CD4-positive, alpha-beta T cell treated with Interleukin-17A for 4 hours (primary cell): ENCODE measurements at regions not wholly inside any gene's neighbourhood (a gene's known extent, or its start where the extent isn't known, plus 50 kb on each side); places are given as distances from the start of the nearest gene placed in this dataset.

Experiments used
- DNase-seq: peaks from one replicate; pipeline ENCODE4 v3.0.0-alpha.2; 2020; ENCODE audit warnings: mixed read lengths

DNA sequence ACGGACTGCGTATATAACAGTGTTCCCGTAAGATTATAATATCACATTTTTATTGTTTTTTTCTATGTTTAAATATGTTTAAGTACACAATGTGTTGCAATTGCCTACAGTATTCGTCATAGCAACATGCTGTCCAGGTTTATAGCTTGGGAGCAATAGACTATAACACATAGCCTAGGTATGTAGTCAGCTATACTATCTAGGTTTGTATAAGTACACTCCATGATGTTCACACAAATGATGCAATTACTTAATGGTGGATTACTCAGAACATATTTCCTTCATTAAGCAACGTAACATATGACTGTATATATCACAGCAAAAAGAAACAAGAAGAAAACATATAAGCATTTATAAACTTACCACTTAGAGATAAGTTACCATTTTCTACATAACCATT, 160.0 kb downstream of the CBLN1 start:
- no peak for DNase-seq

DNA sequence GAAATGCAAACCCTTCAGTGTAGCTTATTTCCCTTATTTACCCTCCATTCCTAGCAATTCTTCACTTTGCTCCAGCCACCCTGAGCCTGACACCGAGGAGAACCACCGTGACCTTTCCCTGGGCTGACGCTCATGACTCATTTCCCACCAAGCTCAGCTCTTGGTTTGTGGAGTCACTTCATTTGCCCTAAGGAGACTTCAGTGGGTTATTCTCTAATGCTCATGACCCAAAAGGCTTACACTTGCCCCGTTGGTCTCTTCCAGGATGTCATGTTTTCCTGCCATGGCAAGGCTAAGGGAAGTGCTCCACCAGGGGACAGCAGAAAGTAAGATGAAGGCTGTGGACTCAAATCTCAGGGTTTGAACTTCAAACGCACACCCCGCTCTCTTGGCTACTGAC, 161.0 kb downstream of the CBLN1 start:
- no peak for DNase-seq

DNA sequence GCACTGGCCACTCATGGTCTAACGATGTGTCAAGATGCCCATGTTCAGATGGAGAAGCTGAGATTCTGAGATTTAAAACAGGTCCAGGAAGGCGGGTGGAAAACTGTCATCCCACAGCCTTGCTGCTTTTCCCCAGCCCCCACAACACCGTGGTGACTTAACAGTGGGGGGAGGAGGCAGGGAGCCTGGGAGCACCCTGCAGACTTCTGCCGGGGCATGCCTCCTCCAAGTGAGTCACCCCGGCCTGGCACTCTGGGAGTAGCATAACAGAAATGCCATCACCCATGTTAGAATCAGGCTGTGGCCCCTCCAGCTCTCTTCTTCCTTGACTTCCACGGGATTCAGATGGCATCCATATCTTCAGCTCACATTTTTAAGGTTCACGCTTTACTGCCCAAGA, 164.8 kb downstream of the CBLN1 start:
- DNase-seq: no peak

DNA sequence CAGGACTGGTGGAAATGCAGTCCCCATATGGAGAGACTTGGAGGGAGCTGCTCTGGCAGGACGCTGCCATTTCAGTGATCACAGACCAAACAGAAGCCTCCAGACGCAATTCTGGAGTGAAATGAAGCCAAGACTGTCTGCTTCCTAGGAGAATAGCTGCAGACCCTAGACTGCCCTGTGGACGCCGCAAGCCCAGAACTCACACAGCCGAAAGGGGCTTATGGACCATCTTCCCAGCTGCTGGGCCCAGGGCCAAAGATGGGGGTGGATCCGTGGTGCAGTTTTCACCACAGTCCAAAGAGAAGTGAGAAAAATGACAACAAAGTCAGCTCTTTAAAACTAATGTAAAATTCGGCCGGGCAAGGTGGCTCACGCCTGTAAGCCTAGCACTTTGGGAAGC, 165.7 kb downstream of the CBLN1 start:
- DNase-seq: no peak

DNA sequence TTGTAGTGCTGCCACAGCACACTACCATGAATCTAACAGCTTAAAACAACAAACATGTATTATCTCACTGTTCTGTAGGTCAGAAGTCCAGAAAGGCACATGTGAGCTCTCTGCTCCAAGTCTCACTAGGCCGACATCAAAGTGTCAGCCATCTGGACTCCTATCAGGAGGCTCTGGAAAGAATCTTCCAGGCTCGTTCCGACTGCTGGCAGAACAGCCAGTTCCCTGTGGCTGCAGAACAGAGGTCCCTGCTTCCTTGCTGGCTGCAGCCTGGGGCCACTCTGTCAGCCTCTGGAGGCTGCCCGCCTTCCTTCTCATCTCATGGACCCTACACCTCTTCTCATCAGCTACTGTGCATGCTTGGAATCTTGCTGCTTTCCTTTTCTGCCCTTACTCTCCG, 168.9 kb downstream of the CBLN1 start:
- DNase-seq: no peak

DNA sequence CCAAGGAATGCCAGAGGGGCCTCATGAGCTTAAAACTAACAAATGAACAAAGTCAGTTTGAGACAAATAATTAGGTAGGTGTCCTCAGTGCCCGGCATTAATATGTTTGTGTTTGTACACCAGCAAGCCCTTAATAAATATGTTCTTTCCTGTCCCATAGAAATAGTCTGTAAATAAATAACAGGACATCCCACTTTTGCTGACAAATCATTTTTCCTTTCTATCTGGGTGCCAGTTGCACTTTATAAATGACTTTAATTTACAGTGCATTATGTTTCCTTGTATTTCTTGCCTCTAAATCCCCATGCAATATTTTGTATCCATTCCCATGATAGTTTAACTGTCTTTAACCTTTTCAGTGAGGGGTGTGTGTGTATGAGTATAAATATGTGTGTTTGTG, 170.3 kb downstream of the CBLN1 start:
- DNase-seq: no peak

DNA sequence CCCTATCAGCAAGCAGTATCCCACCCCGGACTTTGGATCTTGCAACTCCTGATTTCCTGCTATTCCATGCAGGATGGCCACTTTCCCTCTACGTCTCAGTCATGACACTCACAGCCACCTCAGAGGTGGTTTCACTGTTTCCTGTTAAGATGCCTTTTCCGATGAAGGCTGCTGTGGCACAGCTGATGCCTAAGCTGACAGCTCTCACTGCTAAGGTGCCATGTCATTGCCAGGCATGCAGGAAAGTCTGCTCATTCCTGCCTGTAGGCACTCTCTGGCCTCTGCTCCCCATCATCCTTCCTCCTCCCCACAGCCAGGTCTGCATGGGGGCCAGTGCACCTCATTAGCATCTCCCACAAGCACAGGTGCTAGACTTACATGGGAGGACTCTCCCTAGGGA, 173.0 kb downstream of the CBLN1 start:
- no peak for DNase-seq

DNA sequence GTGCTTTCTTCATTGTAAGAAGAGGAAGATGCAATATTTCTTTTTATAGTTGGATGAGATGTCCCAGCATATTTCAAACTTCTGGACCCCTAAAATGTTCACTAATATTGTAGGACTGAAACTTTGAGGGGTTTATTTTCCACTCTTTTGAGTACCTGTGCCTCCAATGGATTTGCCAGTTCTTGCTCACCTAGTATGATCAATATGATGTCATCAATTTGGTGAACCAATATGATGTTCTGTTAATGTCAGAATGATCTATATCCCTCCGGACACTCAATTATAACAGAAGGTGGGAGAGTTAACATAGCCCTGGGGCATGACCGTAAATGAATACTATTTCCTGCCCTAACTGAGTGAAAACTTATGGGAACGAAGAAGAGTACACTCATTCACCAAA, 178.3 kb downstream of the CBLN1 start:
- no peak for DNase-seq

DNA sequence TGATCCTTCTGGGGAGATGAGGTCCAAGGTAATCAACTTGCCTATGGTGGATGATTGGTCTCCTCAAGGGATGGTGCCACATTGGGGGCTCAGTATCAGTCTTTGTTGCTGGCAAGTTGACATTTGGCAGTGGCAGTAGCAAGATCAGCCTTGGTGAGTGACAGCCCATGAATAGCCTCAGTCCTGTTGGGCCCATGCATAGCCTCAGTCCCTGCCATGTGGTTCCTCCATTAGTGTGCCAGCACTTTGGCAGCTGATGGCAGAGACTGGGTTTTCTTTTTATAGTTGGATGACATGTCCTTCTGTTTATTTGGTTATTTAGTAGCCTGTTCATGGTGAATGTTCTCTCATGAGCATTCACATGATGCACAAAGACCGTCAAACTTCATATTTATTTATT, 179.6 kb downstream of the CBLN1 start:
- DNase-seq: no peak

DNA sequence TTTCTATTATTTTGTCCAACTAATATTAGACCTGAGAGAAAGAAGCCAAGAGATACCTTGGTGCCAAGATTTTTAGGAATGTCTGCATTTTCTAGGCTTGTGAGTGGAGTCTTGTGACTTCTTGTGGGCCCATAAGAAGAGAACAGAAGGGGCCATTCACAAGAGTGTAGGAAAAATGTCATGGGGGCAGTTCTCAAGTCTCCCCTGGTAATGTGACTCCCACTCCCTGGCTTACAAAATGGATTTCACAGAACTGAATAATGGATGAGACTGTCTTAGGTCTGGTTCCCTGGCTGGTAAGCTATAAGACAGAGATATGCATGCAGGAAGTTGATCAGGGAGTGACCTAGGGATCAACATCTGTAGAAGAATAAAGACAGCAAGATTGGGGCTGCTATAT, 181.3 kb downstream of the CBLN1 start:
- DNase-seq: no peak

DNA sequence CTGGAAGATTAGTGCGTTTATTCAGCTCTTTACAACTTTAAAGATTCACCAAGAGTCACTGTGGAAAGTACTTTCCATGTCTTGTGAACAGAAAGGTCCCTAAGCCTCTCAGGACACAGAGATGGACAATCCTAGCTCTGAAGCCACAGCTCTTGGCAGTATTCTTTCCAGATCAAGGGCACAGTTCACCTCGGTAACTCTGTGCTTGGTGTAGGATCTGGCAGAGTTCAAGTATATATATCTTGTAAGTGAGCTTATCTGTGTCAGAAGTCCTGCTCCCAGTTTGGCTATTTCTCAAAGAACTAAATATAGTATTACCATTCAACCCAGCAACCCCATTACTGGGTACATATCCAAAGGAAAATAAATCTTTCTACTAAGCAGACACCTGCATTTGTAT, 183.7 kb downstream of the CBLN1 start:
- DNase-seq: no peak

DNA sequence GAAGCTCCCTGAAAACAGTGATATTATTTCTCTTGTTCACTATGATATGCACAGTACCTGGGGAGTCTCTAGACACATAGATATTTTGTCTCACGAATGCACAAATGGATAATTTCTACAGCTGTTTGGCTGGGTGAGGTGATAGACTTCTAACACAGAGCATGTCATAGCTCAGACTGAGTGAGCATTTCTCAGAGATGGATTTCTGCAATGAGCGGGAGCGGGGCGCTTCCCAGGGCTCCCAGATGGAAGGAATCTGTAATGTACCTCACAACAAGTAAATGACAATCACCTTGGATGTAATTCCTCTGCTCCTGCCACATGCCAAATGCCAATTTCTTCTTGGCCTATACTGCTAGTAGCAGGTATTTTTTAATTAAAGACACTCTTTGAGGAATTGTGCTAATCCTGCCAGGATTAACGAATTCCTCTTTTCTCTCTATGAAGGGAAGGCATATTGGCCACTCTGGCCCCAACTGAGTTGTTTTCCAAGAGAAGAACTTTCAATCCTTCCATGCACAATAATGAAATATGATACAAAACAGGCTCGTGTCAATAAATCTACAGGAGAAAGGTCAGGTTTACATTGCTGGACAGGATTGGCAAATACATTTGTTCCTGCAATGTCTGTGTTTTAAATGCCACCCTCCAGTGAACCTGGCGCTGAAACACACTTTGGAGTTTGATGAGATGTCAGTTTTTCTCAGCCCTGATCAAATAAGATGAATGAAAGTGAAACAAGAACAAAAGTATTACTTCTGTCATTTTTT, 185.3 kb downstream of the CBLN1 start:
- no peak for DNase-seq

DNA sequence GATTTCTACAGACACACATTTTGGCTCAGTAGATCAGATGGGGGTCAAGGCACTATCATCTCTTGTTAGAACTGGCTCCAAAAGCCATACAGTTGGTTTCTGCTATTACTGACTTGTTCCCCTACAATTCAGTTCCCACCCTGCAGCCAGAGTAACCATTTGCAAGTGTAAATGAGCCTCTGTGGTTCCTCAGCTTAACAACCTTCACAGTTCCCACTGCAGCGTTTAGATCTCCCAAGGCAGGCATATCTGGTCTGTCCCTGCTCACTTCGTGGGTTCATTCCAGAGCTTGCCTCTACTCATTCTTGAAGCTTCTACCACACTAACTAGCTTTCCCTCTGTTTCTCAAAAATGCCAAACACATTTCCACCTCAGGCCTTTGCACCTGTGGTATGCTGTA, 186.1 kb downstream of the CBLN1 start:
- DNase-seq: no peak

DNA sequence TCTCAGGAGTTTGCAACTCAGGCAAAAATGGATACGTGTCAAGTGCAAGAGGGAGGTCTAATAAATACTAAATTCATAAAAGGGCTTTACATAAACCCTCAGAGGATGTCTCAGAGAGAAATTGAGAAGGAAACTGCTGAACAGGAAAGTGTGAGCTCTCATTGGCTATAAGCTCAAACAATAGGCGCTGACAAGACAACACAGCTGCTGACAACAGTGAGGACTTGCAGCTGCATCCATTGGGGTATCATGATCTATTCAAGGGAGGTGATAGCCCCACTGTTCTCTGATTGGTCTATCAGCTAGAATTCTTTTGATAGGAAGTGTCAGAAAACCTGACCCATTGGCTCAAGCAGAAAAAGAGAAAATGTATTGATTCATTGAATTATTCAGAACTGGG, 187.2 kb downstream of the CBLN1 start:
- no peak for DNase-seq

DNA sequence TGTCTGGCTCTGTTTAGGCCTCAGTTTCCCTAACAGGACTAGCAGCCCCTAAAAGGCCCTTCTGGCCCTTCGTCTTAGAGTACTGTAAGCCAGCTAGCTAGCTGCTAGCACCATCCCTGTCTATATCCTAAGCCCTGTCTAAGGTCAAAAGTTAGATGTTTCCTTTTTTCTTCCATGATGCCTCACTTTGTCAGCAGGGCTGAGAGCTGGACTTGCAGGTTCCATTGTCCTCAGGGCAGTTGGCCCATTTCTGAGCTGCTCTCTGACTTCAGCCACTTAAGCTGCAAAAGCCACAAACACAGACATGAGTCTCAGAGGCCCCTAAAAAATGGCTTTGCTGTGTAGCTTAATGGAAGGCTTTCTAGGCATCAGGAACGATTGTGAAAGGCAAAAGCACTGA, 187.7 kb downstream of the CBLN1 start:
- no peak for DNase-seq

DNA sequence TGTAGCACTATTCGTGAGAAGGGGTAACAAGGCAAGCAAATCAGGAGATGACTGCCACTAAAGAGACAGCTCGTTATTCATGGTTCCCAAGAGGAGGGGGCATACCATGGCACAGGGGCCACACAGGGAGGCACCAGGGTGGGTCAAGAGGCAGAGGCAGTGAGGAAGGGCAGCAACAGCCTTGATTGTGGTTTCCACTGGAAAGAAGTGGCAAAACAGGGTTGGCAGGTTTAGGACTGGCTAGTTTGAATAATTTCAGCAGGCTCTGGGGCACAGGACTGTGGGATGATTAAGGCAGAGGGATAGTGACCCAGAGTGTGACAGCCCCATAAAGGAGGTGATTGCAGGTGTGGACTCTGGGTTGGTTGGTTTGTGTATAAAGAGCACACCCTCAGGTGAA, 188.9 kb downstream of the CBLN1 start:
- DNase-seq: no peak

DNA sequence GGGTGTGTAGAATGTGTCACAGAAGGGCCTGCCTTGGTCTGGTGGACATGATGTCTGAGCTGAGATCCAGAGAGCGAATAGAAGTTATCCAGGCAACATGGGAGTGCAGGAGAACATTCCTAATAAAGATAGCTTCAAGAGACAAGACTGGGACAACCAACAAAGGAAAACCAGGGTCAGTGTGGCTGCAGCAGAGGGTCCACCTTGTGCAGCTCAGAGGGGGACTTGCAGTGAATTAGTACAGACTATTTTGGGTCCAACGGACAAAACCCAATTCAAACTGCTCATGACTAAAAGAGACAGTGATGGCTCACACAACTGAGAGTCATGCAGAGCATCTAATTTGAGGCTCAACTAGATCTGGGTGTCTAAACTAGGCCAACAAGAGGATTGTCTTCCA, 192.1 kb downstream of the CBLN1 start:
- no peak for DNase-seq

DNA sequence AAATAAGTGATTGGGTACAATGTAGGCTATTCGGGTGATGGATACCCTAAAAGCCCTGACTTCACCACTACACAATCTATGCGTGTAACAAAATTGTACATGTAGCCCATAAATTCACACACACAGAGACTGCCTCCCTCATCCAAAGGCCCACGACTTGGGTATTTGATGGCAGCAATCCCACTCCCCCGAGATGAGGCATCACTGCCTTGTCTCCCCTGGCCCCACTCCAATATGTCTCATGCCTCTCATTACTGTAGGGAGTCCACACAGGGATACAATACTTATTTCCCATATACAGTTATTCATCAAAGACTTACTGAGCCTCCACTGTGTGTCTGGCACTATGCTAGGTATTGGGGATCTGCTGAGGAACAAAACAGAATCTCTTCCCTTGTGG, 192.6 kb downstream of the CBLN1 start:
- DNase-seq: no peak

DNA sequence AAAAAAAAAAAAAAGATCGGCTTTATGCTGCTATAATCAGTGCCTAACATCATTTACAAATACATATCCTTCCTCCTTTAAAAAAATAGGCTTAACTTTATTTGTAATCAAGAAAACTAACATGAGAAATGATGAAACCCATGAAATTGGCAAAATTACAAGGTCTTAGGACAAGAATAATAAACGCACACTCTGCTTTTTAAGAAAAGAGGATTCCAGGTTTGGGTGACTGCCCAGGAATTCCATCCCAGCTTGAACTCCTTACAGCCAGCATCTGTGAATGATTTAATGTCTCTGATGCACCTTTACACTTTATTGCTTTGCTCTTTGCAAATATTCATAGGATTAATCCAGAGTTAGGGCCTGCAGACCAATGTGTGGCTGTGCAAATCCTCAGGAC, 196.0 kb downstream of the CBLN1 start:
- no peak for DNase-seq

DNA sequence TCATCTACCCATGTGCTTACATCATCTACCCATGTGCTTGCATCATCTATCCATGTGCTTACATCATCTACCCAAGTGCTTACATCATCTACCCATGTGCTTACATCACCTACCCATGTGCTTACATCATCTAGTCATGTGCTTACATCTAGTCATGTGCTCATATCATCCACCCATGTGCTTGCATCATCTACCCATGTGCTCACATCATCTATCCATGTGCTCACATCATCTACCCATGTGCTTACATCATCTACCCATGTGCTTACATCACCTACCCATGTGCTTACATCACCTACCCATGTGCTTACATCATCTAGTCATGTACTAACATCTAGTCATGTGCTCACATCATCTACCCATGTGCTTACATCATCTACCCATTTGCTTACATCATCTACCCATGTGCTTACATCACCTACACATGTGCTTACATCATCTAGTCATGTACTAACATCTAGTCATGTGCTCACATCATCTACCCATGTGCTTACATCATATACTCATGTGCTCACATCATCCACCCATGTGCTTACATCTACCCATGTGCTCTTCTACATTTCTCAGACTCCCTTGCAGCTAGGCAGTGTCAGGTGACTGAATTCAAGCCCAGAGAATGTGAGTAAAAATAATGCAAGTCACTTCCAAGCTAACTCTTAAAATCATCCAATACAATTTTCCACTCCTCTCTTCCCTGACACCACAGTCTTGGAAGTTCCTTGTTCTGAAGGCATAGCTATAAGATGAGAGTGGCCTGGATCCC, 196.8 kb downstream of the CBLN1 start:
- no peak for DNase-seq

DNA sequence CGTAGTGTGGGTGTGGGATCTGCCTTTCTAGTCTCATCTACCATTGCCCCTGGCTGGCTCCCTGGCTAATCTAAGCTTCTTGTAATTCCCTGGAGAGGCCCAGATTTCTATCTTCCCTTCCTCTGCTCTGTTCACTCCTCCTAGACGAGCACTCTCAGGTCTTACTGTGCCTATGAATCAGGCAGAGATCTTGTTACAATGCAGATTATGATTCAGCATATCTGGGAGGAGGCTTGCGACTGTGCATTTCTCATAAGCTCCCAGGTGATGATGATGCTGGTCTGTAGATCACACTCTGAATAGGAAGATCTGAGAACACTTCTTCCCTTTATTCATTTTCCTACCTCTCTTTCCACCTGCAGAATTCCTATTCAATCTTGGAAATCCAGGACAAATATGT, 200.1 kb downstream of the CBLN1 start:
- no peak for DNase-seq

DNA sequence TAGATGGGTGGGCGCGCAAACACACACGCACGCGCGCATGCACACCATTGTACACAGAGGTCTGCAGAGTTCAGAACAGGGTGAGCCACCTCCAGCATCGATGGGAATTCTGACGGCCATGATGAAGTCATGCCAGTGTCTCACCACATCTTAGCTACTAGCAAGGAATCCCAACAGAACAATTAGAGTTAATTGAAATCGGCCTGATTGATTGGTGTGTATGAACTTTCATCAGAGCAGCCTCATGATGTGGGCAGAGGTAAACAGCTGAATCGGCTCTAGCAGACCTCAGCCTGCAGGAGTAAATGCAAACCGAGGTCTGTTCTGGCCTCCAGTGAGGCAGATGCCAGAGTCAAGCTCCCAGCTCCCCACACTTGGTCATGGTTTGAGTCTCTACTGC, 200.6 kb downstream of the CBLN1 start:
- DNase-seq: no peak

DNA sequence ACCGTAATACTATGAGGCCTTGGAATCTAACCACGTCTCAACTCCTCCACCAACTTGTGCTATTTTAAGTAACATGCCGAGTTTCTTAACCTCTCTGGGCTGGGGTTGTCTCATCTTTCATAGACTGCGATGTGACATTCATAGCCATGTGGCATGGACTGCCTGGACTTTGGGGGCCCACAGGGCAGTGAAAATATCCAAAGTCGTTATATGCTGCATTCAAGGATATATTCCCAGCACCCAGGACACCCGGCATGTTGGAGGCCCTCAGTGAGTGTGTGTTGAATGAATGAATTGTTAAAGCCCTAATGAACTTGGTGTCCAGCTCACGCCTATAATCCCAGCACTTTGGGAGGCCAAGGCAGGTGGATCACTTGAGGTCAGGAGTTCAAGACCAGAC, 203.1 kb downstream of the CBLN1 start:
- no peak for DNase-seq

DNA sequence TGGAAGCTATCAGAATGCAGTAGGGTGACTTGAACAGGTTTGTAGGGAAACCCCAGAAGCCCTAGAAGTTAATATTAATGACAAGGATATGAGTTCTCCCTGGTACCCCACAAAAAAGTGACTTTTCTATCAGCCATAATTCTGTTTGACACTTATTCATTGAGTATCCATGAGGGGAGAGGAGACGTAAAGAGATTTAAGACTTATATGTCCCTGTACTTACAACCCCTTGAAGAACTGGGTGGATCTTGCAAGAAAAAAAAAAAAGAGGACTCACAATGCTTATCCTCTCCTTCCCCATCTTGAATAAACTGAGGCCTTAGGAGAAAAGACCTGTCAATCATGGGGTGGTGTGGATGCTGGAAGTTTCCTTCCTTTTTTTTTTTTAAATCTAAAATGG, 203.5 kb downstream of the CBLN1 start:
- no peak for DNase-seq

DNA sequence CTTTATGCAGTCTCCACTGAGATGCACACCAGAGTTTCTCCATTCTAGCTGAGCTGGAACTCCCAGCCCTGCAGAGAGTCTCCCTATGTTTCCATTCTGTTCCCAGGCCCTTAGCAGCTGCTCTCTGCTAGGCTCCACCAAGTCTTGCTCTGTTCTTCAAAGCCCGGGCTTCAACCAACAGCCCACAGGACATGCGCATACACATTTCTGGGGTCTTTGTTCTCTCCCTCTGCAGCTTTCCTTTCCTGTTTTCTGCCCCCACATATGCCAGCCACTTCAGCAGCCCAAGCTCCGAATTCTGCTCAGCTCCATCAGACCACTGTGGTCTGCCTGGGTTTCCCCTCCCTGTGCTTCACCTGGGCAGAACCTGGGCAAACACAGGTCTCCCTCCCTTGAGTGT, 205.9 kb downstream of the CBLN1 start:
- DNase-seq: no peak
